ENCODE measurements at regions not wholly inside any gene's neighbourhood (a gene's known extent, or its start where the extent isn't known, plus 50 kb on each side); places are given as distances from the start of the nearest gene placed in this dataset.

GRCh38 chr1:88179943-88180342 lies 504.1 kb upstream of the PKN2 start:
- ChIA-PET POLR2A (no interaction called here), CTCF (interaction anchor here (0.9 to 2.3 kb wide), 7 partner anchors 10 to 124 kb away, joined by 4 to 16 read pairs (median 5); no protein-coding TSS in a partner anchor)
- H3K4me3 ChIP-seq (ENCODE audit: low read depth, low read length) = no peak overlapping the region
- no peak for TF ChIP-seq CTCF (IDR thresholded peaks at IDR 0.05; ENCODE audit: insufficient read depth, low read depth, low read length)
- H3K27me3 ChIP-seq (ENCODE audit: control insufficient read depth, insufficient read depth, low read length) = no peaks in the 10 kb centered on the region
- DNase-seq (ENCODE audit: low read depth) = no peak
- H3K36me3 ChIP-seq (ENCODE audit: control insufficient read depth, insufficient read depth, low read length) = no peaks in the 10 kb centered on the region

GRCh38 chr1:88180449-88181108 lies 503.5 kb upstream of the PKN2 start:
- no peak for DNase-seq (ENCODE audit: low read depth)
- ChIA-PET POLR2A (no interaction called here), CTCF (interaction anchor here (0.5 to 2.3 kb wide), 10 partner anchors 8 to 699 kb away, joined by 3 to 16 read pairs (median 4); no protein-coding TSS in a partner anchor)
- TF ChIP-seq CTCF (IDR thresholded peaks at IDR 0.05; ENCODE audit: insufficient read depth, low read depth, low read length) = peak; percentile 88
- Histone ChIP-seq H3K27me3 (ENCODE audit: control insufficient read depth, insufficient read depth, low read length) (no peaks in the 10 kb centered on the region), H3K4me3 (ENCODE audit: low read depth, low read length) (no peak overlapping the region), H3K36me3 (ENCODE audit: control insufficient read depth, insufficient read depth, low read length) (no peaks in the 10 kb centered on the region)

- no peak for DNase-seq (ENCODE audit: low read depth)
- H3K27me3 ChIP-seq (ENCODE audit: control insufficient read depth, insufficient read depth, low read length) = no peaks in the 10 kb centered on the region
- TF ChIP-seq CTCF (IDR thresholded peaks at IDR 0.05; ENCODE audit: insufficient read depth, low read depth, low read length) = no peak
- no peak overlapping the region for H3K4me3 ChIP-seq (ENCODE audit: low read depth, low read length)
- H3K36me3 ChIP-seq (ENCODE audit: control insufficient read depth, insufficient read depth, low read length) = no peaks in the 10 kb centered on the region
- ChIA-PET CTCF (no interaction called here), POLR2A (no interaction called here)
Observed at GRCh38 chr1:88186911-88187310, 497.2 kb upstream of the PKN2 start.

- CTCF ChIA-PET = no interaction called here
- H3K36me3 ChIP-seq (ENCODE audit: control insufficient read depth, insufficient read depth, low read length) = no peaks in the 10 kb centered on the region
- H3K27me3 ChIP-seq (ENCODE audit: control insufficient read depth, insufficient read depth, low read length) = no peaks in the 10 kb centered on the region
- POLR2A ChIA-PET = no interaction called here
- no peak for DNase-seq (ENCODE audit: low read depth)
- no peak for TF ChIP-seq CTCF (IDR thresholded peaks at IDR 0.05; ENCODE audit: insufficient read depth, low read depth, low read length)
- H3K4me3 ChIP-seq (ENCODE audit: low read depth, low read length) = no peak overlapping the region
Observed at GRCh38 chr1:88188038-88188437, 496.0 kb upstream of the PKN2 start.

GRCh38 chr1:88189525-88189924 lies 494.5 kb upstream of the PKN2 start:
- ChIA-PET CTCF (no interaction called here), POLR2A (no interaction called here)
- Histone ChIP-seq H3K36me3 (ENCODE audit: control insufficient read depth, insufficient read depth, low read length) (no peaks in the 10 kb centered on the region), H3K27me3 (ENCODE audit: control insufficient read depth, insufficient read depth, low read length) (no peaks in the 10 kb centered on the region), H3K4me3 (ENCODE audit: low read depth, low read length) (no peak overlapping the region)
- no peak for DNase-seq (ENCODE audit: low read depth)
- TF ChIP-seq CTCF (IDR thresholded peaks at IDR 0.05; ENCODE audit: insufficient read depth, low read depth, low read length) = no peak
